NOMO-1 treated with dmso at 0.1 percent for 144 hours (cell line): ENCODE measurements at regions not wholly inside any gene's neighbourhood (a gene's known extent, or its start where the extent isn't known, plus 50 kb on each side); places are given as distances from the start of the nearest gene placed in this dataset.
"Not testable (repeated sequence)": the region's sequence is repeated elsewhere in the genome, so short reads cannot be mapped to it uniquely, and the experiment has no call there.

Experiments
- DNase-seq: peaks from one replicate; lab custom pipeline; 2025; ENCODE audit not compliant: unreplicated experiment; lab: John Stamatoyannopoulos, UW

DNA sequence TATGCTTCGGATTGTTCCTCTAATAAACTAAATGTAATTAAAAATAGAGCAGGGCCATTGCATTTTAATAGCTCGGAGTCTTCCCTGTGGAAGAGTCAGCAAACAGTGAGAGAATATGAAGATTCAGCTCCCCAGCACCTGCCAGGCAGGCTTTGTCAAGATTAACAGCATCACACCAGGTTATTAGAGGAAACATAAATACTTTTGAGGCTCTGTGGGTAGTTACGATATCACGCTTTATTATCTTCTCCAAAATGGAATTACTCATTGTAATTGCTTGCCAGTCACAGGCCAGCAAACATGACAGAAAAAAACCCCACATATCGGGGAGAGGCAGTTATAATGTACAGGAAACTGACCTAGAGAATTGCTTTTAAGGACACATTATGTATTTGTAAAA is 303.9 kb downstream of the CPS1 start:
- no peak for DNase-seq

DNA sequence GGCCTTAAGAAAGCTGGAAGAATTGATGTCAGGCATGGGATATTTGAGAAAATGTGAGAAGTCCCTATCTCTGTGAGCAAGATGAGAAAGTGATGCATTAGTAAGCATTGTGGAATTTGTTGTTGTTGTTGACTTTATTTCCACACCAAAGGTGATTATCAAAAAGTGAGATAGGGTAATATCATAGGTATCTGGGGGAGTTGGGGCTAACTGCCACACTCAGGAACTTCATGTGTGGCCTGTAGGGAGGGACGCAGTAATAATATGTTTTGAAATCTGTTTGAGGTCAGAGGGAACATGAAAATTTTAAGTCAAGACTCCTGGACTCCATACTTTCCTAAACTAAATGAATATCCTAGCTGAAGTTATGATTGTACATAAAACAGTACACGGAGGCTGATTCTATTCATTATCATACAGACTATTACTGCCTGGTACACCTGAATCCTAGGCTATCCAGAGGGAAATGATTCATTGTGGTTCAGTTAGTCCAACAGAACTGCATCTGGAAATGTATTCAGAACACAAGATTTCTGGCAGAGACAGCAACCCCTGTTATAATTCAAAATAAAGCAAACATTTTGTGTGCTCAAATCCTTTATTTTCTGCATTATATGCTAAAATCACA is 304.8 kb downstream of the CPS1 start:
- no peak for DNase-seq

DNA sequence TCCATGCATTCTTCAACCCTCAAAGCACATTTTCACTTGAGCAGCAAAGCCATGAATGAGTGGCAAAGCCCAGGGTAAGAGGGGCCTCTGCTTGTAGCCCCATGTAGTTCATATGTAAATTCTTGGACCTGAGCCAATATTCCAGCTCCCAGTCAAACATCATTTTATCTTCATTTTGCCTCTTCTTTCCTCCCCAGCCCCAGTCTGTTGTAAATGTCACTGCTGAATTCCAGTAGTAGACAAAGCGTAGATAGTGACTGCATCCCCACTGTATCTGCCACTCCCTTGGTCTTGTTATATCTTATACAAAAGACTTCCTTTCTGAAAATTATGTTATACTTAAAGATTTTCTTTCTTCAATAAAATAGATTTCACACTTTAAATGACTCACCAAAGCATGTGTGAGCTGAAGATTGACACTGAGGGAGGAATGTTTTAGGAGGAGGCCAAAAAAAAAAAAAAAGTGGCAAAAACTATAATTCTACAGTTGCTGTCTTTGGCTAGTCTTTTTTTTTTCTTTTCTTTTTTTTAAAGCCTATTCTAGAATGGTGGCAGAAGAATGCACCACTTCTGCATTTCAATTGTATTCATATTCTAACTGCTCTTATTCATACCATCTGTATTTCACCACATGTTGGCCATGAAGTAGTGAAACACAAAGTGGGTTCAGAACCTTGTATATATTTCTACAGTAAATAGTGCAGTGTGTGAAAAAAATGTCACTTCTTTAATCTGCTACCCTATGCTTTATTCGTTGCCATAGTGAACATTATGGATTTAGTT is 306.1 kb downstream of the CPS1 start:
- no peak for DNase-seq

DNA sequence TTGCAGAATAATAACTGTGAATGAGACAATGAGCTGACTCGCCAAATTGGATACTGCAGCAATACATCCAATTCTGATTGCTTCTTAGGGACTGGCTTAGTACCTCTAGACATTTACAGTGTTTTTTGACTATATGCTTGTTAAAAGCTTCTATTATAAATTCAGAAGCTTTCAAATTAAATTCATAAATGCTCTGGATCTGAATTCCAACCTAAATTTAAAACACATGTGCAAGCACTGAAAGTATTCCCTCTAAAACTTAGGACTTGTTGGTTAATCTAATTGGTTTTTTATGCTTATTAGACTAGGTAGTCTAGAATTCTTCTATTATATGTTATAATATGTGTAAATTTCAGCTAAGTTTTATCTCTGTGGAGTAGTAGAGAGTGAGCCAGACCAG is 306.9 kb downstream of the CPS1 start:
- no peak for DNase-seq

DNA sequence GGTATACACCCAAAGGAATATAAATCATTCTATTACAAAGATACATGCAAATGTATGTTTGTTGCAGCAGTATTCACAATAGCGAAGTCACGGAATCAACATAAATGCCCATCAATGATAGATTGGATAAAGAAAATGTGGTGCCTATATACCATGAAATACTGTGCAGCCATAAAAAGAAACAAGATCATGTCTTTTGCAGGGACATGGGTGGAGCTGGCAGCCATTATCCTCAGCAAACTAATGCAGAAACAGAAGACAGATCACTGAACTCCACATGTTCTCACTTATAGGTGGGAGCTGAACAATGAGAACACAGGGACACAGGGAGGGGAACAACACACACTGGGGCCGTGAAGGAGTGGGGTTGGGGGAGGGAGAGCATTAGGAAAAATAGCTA is 315.2 kb downstream of the CPS1 start:
- not testable (repeated sequence) for DNase-seq

DNA sequence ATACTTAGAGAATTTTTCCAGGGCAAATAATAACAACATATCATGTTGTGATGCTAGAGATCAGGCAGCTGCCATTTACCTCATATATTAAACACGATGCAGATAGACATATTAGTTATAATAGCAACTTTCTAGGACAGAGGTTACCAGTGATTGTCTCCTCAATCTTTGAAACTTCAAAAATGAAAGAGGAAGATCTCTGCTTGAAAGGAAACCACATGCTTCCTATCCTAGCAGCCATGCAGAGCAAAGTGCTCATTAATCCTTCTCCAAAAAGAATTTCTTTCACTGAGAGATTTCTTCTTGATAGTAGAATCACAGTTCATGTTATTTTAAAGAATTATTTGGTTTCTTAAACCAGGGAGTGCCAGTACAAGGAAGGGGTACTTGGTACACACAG is 317.2 kb downstream of the CPS1 start:
- DNase-seq: no peak

DNA sequence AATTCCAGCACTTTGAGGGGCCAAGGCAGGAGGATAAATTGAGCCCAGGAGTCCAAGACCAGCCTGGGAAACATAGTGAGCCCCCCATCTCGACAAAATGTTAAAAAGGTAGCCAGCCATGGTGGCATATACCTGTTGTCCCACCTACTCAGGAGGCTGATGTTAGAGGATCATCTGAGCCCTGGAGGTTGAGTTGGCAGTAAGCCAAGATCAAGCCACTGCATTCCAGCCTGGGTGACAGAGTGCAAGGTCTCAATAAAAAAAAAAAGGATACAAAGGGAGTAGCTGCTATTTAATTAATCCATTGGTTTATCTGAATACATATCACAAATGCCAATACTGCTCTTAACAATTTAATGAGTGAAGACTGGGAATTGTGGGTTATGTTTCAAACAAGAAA is 327.8 kb downstream of the CPS1 start:
- DNase-seq: no peak

DNA sequence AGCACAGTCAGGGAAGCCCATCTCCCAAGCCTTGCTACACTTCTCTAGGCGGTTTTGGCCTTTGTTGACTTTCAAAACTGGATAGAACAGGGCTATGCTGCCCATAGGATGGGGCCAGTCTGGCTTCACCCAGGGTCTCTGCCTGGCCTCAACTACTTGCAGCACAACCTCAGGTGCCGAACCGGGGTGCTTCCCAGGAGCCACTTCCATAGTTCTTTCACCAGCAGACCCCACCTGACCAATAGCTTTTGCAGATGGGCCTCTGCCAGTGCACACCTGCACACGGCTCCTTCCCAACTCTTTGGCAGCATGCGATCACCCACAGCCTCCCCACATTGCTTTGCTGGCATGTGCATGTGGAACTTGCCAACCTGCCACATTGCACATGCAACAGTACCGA is 331.6 kb downstream of the CPS1 start:
- no peak for DNase-seq

DNA sequence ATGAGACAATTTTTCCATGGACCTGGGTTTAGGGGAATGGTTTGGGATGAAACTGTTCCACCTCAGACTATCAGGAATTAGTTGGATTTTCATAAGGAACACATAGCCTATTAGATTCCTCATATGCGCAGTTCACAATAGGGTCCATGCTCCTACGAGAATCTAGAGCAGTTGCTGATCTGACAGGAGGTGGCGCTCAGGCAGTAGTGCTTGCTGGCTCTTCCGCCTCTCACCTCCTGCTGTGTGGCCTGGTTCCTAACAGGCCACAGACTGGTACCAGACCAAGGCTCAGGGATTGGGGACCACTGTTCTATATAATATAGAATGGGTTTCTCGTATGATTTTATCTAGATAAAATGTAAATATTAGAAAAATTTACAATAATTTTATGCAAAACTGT is 338.7 kb downstream of the CPS1 start:
- no peak for DNase-seq

DNA sequence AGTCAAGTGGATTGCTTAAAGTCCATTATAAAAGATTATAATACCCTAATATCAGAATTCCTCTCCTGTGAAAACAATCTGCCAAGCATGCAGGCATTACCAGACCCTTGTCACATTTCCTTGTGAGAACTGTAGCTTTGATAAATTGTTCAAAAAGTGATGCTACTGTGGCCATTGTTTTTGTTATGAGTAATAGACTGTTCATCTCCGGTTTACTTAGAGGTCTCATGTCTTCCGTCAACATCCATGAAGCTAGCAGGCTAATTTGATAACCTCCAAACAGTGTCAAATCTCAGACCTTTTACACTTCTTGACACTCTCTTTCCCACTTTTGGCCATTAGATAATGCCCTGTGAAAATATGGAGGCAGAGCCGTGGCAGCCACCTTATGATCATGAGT is 342.7 kb downstream of the CPS1 start:
- no peak for DNase-seq

DNA sequence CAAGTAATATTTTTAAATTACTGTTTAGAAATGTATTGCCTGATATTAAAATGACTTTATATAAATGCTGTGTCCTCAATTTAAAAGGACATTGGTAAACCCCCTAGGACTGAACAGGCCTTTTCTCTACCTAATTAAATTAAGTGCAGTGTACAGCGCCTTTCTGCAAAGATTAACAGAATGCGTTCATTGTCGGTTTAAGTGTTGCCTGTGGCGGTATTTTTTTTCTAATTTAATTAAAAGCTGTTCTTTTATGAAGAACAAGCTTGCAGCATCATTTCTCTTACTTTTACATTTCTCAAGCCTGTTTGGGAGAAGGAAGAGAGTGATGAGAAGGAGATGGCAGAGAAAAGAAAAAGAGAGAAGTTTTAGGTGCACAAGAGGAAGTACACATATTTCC is 344.9 kb downstream of the CPS1 start:
- DNase-seq: no peak

DNA sequence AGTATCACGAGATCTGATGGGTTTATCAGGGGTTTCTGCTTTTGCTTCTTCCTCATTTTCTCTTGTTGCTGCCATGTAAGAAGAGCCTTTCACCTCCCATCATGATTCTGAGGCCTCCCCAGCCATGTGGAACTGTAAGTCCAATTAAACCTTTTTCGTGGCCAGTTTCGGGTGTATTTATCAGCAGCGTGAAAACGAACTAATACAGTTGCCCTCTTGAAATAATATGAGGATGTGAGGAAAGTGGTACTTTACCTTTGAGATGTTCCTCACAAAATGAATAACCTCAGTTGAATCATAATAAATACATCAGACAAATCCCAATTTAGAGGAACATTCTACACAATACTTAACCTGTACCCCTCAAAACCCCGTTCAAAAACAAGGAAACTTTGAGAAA is 356.4 kb downstream of the CPS1 start:
- DNase-seq: no peak

DNA sequence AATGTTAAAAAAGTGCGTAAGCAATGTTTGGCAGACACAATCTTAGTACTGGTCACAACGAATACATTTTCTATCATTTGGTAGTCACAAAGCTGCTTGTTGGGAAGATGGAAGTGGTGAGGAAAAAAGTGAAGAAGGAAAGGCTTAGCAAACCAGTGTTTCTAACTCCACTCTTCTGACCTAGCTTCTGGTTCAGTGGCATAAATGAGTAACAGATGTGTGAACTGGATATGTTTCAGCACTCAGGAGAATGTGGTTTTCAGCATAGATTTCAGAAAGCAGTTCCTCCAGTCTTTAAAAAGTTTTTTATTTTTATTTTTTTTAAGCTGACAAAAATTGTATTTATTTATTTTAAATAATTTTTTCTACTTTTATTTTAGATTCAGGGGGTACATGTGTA is 357.1 kb downstream of the CPS1 start:
- DNase-seq: no peak

DNA sequence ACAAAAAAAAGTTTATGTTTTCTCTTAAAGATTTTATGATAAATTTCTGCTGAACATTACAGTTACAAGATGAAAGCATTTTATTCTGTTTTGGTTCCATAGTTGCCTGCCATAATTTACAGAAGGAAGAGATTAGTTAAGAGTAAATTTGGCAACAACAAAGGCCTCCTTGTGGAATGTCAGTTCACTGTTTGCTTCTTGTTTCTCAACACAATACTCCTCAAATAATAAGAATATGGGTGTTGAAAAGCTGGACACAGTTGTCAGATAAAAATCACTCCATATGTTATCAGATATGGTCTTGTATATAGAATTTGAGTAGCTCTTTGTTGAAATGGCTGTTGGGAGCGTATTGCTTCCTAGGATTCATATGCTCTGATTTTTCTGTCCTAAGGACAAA is 359.5 kb downstream of the CPS1 start:
- DNase-seq: no peak

DNA sequence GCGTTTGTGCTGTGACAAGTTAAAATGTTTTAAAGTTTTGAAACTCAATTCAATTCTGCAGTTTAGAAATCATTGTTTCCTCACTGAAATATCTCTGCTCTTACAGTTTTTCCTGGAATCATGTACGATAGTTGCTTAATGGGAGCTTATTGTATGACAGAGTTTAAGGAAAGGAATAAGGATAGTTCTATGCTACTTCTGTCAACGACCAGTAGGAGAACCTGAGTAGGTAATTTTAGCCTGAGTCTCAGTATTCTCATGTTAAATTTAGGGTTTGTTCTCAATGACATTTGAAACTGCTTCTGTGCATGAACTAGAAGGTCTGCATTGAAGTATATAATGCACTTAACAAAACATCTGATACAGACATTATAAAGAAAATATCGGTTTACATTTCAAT is 361.1 kb downstream of the CPS1 start:
- no peak for DNase-seq

DNA sequence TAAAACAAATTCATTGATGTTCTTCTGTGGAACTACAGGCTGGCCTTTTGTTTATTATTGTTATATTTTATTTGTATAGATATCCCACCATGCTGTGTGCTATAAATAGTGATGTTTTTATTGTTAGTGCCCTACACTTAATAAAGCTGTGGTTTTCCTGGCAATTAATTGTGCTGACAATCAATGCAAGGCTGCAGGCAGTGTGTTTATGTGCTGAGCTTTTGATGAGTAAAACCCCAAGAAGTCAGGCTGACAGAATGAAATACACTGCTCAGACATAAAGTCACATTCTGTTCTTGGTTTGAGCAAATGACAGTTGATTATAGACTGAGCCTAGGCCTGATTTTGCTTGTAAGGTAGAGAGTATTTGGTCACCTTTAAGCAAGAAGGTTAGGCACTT is 362.7 kb downstream of the CPS1 start:
- no peak for DNase-seq

DNA sequence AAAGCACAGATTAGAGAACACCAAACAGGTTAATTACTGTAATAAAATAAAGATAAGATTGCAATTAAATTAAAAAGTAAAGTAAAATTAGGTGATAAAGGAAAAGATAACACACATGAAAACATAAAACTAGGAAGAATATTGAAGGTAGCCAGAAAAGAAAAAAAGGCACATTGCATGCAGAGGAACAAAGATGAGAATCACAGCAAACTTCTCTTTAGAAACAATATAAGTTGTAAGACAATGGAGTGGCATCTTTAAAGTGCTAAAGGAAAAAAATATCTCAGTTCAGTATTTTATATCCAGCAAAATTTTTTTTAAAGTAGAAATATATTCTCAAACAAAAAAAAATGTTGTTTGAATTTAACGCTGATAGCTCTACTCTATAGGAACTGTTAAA is 366.0 kb downstream of the CPS1 start:
- DNase-seq: no peak

DNA sequence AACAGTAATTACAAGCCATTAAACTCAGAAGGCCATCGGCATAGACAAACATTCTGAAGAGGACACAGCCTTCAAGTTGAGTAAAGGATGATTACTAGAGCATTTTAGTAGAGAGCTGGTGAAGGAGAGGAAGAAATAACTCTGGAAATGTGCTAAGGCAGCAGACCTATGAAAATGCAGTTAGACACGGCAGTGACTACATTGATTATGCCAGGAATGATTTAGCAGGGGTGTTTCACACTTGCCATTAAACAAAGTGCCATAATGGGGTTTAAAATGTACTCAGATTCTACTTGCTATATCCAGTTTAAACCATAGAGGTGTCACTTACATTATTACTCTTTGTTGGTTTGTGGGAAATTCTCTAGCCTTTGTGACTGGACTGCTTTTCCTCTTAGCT is 372.3 kb downstream of the CPS1 start:
- no peak for DNase-seq

DNA sequence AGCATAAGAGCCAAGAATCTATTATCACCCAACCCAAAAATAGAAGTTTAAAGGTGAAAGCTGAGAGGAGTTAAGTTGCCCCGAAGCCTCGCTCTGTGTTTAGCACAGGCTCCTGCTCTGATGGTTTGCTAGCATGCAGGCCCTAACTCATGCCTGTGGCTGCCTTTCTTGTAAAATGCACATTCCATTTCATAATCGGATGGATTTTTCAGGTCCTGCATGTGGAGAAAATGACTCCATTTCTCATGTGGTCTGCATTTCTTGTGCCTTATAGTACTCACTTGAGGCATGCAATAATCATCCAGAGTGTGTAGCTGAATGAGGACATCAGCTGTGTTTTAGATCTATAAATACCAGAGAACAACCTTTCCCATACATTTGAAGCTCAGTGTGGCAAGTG is 381.8 kb downstream of the CPS1 start:
- no peak for DNase-seq

DNA sequence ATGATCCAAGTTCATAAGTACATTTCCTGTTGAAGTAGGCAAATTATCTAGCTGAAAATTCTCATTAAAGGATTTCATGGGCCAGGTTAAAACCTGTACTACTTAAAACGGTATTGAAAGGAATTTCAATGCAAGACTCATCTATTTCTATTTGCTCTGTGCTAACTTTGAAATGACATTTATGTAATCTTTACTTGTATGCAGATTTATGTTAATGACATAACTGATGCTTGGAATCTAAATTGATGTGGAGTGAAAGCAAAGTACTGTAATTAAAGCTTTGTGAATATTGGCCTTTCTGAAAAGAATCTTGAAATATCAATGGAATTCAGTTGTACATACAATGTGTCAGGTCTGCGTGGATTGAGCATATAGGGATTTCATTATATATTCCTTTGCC is 390.0 kb downstream of the CPS1 start:
- DNase-seq: no peak

DNA sequence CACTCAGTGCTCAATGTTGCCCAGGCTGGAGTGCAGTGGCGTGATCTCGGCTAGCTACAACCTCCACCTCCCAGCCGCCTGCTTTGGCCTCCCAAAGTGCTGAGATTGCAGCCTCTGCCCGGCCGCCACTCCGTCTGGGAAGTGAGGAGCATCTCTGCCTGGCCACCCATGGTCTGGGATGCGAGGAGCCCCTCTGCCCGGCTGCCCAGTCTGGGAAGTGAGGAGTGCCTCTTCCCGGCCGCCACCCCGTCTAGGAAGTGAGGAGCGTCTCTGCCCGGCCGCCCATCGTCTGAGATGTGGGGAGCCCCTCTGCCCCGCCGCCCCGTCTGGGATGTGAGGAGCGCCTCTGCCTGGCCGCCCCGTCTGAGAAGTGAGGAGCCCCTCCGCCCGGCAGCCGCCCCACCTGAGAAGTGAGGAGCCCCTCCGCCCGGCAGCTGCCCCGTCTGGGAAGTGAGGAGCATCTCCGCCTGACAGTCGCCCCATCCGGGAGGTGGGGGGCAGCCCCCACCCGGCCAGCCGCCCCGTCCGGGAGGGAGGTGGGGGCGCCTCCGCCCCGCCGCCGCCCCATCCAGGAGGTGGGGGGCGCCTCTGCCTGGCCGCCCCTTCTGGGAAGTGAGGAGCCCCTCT is 394.1 kb downstream of the CPS1 start:
- DNase-seq: not testable (repeated sequence)

DNA sequence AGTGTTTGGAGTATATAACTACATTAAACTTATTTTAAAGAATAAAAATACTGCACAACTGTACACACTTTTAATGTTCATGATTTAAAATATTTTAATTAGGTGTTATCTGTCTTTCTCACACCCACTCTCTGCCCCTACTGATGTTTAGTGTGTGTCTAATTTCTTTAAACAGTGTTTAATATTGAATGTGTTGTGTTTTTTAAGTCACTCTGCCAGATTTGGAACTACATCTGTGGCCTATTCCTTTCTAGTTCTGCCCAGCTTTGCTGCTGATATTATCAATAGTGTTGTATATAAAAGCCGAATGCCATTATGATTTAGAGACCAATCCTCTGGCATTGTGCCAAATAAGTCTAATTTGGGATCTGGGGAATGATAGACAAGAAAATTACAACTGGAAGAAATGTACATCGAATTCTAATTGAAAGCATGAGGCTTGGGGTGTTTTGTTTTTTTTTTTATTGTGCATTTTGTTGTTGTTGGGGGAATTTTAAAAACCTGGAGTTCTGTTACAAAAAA is 398.0 kb downstream of the CPS1 start:
- DNase-seq: no peak
